ENCODE measurements at regions not wholly inside any gene's neighbourhood (a gene's known extent, or its start where the extent isn't known, plus 50 kb on each side); places are given as distances from the start of the nearest gene placed in this dataset.

- TF ChIP-seq CTCF (IDR thresholded peaks at IDR 0.05; ENCODE audit: control extremely low read depth, extremely low read depth, low read depth, missing control alignments) = no peak
- no peak for DNase-seq (ENCODE audit: extremely low spot score)
- CTCF ChIA-PET = interaction anchor here (1.2 kb wide), 1 partner anchor 10 kb away, joined by 3 read pairs; no protein-coding TSS in a partner anchor
- POLR2A ChIA-PET = no interaction called here
Observed at GRCh38 chr6:74757813-74758212, 448.0 kb downstream of the COL12A1 start.

GRCh38 chr6:74756923-74757322, 448.9 kb downstream of the COL12A1 start:
- no peak for DNase-seq (ENCODE audit: extremely low spot score)
- ChIA-PET CTCF (no interaction called here), POLR2A (no interaction called here)
- no peak for TF ChIP-seq CTCF (IDR thresholded peaks at IDR 0.05; ENCODE audit: control extremely low read depth, extremely low read depth, low read depth, missing control alignments)

GRCh38 chr6:74755778-74756177, 450.1 kb downstream of the COL12A1 start:
- ChIA-PET POLR2A (no interaction called here), CTCF (no interaction called here)
- no peak for DNase-seq (ENCODE audit: extremely low spot score)
- TF ChIP-seq CTCF (IDR thresholded peaks at IDR 0.05; ENCODE audit: control extremely low read depth, extremely low read depth, low read depth, missing control alignments) = no peak

- TF ChIP-seq CTCF (IDR thresholded peaks at IDR 0.05; ENCODE audit: control extremely low read depth, extremely low read depth, low read depth, missing control alignments) = no peak
- ChIA-PET POLR2A (no interaction called here), CTCF (interaction anchor here (1.0 to 1.7 kb wide), 2 partner anchors 9 to 10 kb away, joined by 3 to 4 read pairs; no protein-coding TSS in a partner anchor)
- no peak for DNase-seq (ENCODE audit: extremely low spot score)
Observed at GRCh38 chr6:74755196-74755595, 450.7 kb downstream of the COL12A1 start.

- DNase-seq (ENCODE audit: extremely low spot score) = no peak
- ChIA-PET POLR2A (no interaction called here), CTCF (interaction anchor here (1.5 to 1.7 kb wide), 2 partner anchors 8 to 17 kb away, joined by 4 read pairs; no protein-coding TSS in a partner anchor)
- no peak for TF ChIP-seq CTCF (IDR thresholded peaks at IDR 0.05; ENCODE audit: control extremely low read depth, extremely low read depth, low read depth, missing control alignments)
Observed at GRCh38 chr6:74753883-74754600, 451.8 kb downstream of the COL12A1 start.

GRCh38 chr6:74752303-74752702, 453.6 kb downstream of the COL12A1 start:
- no peak for TF ChIP-seq CTCF (IDR thresholded peaks at IDR 0.05; ENCODE audit: control extremely low read depth, extremely low read depth, low read depth, missing control alignments)
- no peak for DNase-seq (ENCODE audit: extremely low spot score)
- ChIA-PET CTCF (no interaction called here), POLR2A (no interaction called here)

All from GM10248 (cell line).